Activated CD4-positive, alpha-beta T cell treated with anti-CD3 and anti-CD28 coated beads, Interleukin-2, amount 10 ng/mL, durations not matched to agents 24 days and 14 days (primary cell): ENCODE measurements at regions not wholly inside any gene's neighbourhood (a gene's known extent, or its start where the extent isn't known, plus 50 kb on each side); places are given as distances from the start of the nearest gene placed in this dataset.

Experiments
- DNase-seq: peaks from one replicate; pipeline ENCODE4 v3.0.0; 2022
- H3K27ac Mint-ChIP-seq: one replicate; pipeline ENCODE4 v1.8.0; 2022; ENCODE audit warnings: mild to moderate bottlenecking, mixed read lengths
- H3K27me3 Mint-ChIP-seq: one replicate; pipeline ENCODE4 v1.8.0; 2022; ENCODE audit warnings: mixed read lengths
- H3K36me3 Mint-ChIP-seq: one replicate; pipeline ENCODE4 v1.8.0; 2022; ENCODE audit warnings: low read depth, mild to moderate bottlenecking, mixed read lengths
- H3K4me1 Mint-ChIP-seq: one replicate; pipeline ENCODE4 v1.8.0; 2021; ENCODE audit warnings: mixed read lengths
- H3K4me3 Mint-ChIP-seq: one replicate; pipeline ENCODE4 v1.8.0; 2022; ENCODE audit warnings: mild to moderate bottlenecking, moderate library complexity, mixed read lengths
- H3K9me3 Mint-ChIP-seq: one replicate; pipeline ENCODE4 v1.8.0; 2021; ENCODE audit warnings: mixed read lengths
- intact Hi-C: fragments of 100-400 bp; cut with micrococcal nuclease; formaldehyde crosslinking; loops from one replicate; pipeline ENCODE4 v1.15.1; 2023

- Mint-ChIP-seq H3K4me3 (no peak overlapping the region), H3K27me3 (no peaks in the 10 kb centered on the region), H3K36me3 (no peaks in the 10 kb centered on the region), H3K4me1 (no peaks in the 10 kb centered on the region), H3K9me3 (no peaks in the 10 kb centered on the region), H3K27ac (no peak overlapping the region)
- intact Hi-C loops = no loop called here
- no peak for DNase-seq
These were observed 108.1 kb downstream of the GNAT3 start for GRCh38 chr7:80403686-80404241.

DNA sequence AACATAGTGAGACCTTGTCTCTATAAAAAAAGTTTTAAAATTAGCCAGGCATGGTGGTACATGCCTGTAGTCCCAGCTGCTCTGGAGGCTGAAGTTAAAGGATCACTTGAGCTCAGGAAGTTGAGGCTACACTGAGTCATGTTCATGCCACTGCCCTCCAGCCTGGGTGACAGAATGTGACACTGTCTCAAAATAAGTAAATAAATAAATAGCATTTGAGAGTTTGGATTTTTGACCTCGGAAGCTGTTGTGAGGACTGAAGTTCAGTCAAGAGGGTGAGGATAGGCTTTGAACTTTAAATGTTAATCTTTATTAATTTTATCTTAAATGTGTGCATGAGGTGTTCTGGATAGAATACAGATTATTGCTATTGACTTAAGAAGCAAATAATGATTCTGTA, 110.2 kb downstream of the GNAT3 start:
- no peak for DNase-seq
- H3K27ac Mint-ChIP-seq = no peak overlapping the region
- no peak overlapping the region for H3K4me3 Mint-ChIP-seq
- H3K9me3 Mint-ChIP-seq = no peaks in the 10 kb centered on the region
- intact Hi-C loops = no loop called here
- no peaks in the 10 kb centered on the region for H3K4me1 Mint-ChIP-seq
- peaks cover 1% of the 10 kb centered on the region for H3K27me3 Mint-ChIP-seq
- H3K36me3 Mint-ChIP-seq = no peaks in the 10 kb centered on the region

DNA sequence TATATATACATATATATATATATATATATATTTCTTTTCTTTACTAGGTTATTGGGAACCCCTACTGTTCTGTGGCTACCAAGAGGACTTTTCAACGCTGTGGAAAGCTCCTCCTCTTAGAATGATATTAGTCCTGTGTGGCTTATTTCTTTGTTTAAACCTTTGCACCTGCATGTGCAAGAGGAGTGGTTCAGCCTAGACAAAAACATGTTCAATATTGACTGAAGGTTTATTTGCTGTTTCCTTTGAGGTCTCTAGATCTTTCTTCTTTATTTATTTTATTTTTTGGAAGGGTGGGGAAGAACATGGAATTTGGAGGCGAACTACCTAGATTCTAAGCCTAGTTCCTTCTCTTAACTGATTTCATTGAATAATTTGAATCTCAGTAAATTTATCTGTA, 118.1 kb downstream of the GNAT3 start:
- H3K4me1 Mint-ChIP-seq = no peaks in the 10 kb centered on the region
- no peaks in the 10 kb centered on the region for H3K9me3 Mint-ChIP-seq
- H3K4me3 Mint-ChIP-seq = no peak overlapping the region
- no peaks in the 10 kb centered on the region for H3K36me3 Mint-ChIP-seq
- DNase-seq = no peak
- H3K27ac Mint-ChIP-seq = no peak overlapping the region
- intact Hi-C loops = loop anchor here (10.0 kb wide), 1 partner anchor 259 kb away; the partner anchor contains the start of gene GNAI1
- H3K27me3 Mint-ChIP-seq = peaks cover 1% of the 10 kb centered on the region

DNA sequence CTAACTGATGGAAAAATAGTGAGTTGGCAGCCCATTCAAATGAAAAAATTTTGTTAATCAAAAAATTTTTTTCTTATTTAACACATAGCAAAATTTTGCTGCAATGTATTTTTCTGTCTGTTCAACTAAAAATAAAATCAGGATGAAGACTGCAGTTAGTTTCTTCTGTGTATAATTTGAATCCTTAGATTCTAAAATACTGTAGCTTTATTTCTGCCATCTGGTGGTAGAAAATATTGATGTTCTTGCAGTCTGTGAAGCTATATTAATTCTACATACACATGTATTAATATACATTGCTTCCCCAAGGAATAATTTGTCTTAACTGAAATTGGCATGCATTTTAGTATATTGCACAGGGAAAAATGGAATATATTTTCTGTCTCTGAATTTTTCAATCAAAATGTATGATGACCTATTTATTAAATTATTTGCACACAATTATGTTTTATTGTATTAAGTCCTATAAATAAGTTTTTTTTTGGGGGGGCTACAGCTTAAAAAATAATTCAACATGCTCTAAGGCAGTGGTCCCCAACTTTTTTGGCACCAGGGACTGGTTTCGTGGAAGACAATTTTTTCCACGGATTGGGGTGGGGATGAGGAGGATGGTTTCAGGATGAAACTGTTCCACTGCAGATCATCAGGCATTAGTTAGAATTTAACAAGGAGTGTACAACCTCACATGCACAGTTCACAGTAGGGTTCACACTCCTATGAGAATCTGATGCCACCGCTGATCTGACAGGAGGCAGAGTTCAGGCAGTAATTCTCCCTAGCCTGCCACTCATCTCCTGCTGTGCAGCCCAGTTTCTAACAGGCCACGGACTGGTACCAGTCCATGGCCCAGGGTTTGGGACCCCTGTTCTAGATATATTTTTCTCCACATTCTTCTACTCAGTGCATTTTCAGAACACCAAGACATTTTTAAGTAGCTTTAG, 119.4 kb downstream of the GNAT3 start:
- no peaks in the 10 kb centered on the region for H3K4me1 Mint-ChIP-seq
- no peaks in the 10 kb centered on the region for H3K36me3 Mint-ChIP-seq
- H3K4me3 Mint-ChIP-seq = no peak overlapping the region
- H3K27ac Mint-ChIP-seq = no peak overlapping the region
- H3K9me3 Mint-ChIP-seq = no peaks in the 10 kb centered on the region
- intact Hi-C loops = loop anchor here (1.0 to 10.0 kb wide), 2 partner anchors 258 to 332 kb away; partner anchors contain the start of gene GNAI1
- no peak for DNase-seq
- no peaks in the 10 kb centered on the region for H3K27me3 Mint-ChIP-seq

GRCh38 chr7:80387634-80388193, 124.2 kb downstream of the GNAT3 start:
- DNase-seq = no peak
- intact Hi-C loops = no loop called here
- no peaks in the 10 kb centered on the region for H3K36me3 Mint-ChIP-seq
- H3K4me3 Mint-ChIP-seq = no peak overlapping the region
- no peak overlapping the region for H3K27ac Mint-ChIP-seq
- H3K4me1 Mint-ChIP-seq = no peaks in the 10 kb centered on the region
- H3K27me3 Mint-ChIP-seq = no peaks in the 10 kb centered on the region
- no peaks in the 10 kb centered on the region for H3K9me3 Mint-ChIP-seq

DNA sequence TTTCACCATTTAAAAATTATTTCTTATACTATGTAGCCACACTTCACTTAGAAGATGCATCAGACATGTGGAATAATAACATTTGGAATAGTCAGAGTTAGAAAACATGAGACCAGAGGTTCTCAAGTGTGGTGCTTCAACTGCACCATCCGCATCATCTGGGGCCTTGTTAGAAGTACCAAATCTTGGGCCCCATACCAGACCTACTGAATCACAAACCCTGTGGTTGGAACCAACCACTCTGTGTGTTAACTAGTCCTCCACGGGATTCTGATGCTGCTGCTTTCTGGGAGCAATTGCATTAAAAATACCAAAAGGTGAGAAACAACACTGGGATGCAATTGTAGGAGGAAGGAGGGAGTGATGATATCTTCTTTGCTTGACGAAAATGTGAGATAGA, 125.2 kb downstream of the GNAT3 start:
- no peak for DNase-seq
- Mint-ChIP-seq H3K27ac (no peak overlapping the region), H3K9me3 (no peaks in the 10 kb centered on the region), H3K4me3 (no peak overlapping the region), H3K27me3 (no peaks in the 10 kb centered on the region), H3K36me3 (no peaks in the 10 kb centered on the region), H3K4me1 (no peaks in the 10 kb centered on the region)
- intact Hi-C loops = no loop called here

DNA sequence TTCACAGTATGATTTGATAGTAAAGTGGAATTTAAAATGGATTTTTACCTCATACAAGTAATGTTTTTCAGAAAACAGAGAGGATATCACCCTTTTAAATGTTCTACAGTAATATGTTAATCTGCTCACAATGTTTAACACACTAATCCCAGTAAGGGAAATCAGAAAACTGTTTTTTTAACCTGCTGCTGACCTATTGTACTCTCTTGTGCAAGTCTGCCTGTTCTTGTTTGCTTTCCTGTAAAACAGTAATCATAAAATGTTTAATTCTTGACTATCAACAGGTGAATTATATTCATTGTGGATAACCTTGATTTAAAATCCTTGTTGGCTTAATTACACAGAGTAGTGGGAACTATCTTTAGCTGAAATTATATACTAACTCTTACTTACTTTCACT, 126.4 kb downstream of the GNAT3 start:
- Mint-ChIP-seq H3K4me3 (no peak overlapping the region), H3K36me3 (no peaks in the 10 kb centered on the region), H3K27me3 (no peaks in the 10 kb centered on the region), H3K27ac (no peak overlapping the region), H3K9me3 (no peaks in the 10 kb centered on the region), H3K4me1 (no peaks in the 10 kb centered on the region)
- intact Hi-C loops = no loop called here
- no peak for DNase-seq

DNA sequence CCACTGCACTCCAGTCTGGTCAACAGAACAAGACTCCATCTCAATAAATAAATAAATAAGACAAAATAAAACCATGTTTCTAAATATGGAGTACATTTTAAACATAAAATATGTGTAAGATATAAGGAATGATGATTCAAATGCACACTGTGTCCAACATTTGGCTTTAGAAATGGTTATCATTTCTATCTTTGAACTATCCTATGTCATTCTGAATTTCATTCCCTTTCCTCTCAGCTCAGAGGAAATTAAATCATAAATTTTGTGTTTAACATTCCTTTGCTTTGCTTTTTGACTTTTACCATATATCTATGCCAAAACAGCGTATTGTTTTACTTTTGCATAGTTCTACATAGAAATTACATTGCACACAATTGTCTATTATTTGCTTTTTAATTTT, 130.9 kb downstream of the GNAT3 start:
- H3K27me3 Mint-ChIP-seq = no peaks in the 10 kb centered on the region
- no peak overlapping the region for H3K4me3 Mint-ChIP-seq
- intact Hi-C loops = no loop called here
- H3K4me1 Mint-ChIP-seq = no peaks in the 10 kb centered on the region
- no peak for DNase-seq
- H3K36me3 Mint-ChIP-seq = no peaks in the 10 kb centered on the region
- H3K27ac Mint-ChIP-seq = no peak overlapping the region
- no peaks in the 10 kb centered on the region for H3K9me3 Mint-ChIP-seq

DNA sequence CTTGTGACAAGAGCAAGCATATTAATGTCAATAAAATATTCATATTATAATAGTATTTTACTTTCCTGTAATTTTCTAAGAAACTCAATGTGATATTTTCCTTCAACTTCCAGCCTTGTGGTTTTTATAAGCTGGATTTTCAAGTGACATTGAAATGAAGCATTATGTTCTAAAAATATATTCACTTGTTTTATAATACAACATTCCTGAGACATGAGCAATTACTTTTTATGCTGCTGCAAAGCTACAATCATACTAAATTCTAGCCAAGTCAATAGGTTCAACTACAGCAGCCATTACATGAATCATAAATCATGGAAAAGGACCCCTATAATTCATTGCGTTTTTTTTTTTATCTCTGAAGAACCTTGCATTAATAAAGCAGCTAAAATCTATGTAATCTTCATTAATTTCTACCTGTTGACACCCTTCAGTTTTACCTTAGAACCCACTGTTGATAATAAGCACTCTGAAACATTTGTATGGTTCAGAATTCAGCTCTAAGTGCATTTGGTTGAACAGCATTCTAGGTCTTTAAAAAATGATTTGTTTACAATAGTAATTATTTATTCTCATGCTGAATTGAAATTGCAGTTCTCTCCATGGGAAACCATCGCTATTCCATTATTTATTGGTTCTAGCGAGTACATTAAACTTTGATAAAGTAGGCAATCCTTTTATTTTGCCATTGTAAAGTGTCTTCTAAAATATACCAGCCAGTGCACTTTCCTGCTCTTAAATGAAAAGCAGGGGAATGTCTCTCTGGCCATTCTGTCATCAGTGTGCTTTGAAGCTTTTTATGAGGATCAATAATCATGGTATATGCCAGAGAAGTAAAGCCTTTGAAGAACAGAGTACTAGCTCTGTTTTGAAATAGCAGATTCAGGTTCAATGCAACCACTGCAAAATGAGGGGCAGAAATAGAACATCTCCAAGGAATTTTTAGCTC, 132.6 kb downstream of the GNAT3 start:
- no peaks in the 10 kb centered on the region for H3K36me3 Mint-ChIP-seq
- no peak overlapping the region for H3K27ac Mint-ChIP-seq
- no peak overlapping the region for H3K4me3 Mint-ChIP-seq
- no peaks in the 10 kb centered on the region for H3K27me3 Mint-ChIP-seq
- H3K9me3 Mint-ChIP-seq = no peaks in the 10 kb centered on the region
- H3K4me1 Mint-ChIP-seq = no peaks in the 10 kb centered on the region
- intact Hi-C loops = no loop called here
- DNase-seq = no peak

- Mint-ChIP-seq H3K4me1 (no peaks in the 10 kb centered on the region), H3K27me3 (no peaks in the 10 kb centered on the region), H3K36me3 (no peaks in the 10 kb centered on the region), H3K27ac (no peak overlapping the region), H3K9me3 (no peaks in the 10 kb centered on the region), H3K4me3 (no peak overlapping the region)
- no peak for DNase-seq
- intact Hi-C loops = no loop called here
These were observed 137.5 kb downstream of the GNAT3 start for GRCh38 chr7:80374321-80374720.

- Mint-ChIP-seq H3K9me3 (no peaks in the 10 kb centered on the region), H3K27ac (no peak overlapping the region), H3K27me3 (no peaks in the 10 kb centered on the region), H3K4me3 (no peak overlapping the region), H3K36me3 (no peaks in the 10 kb centered on the region), H3K4me1 (no peaks in the 10 kb centered on the region)
- no peak for DNase-seq
- intact Hi-C loops = no loop called here
These were observed 138.3 kb downstream of the GNAT3 start for GRCh38 chr7:80373429-80374032.

- H3K36me3 Mint-ChIP-seq = no peaks in the 10 kb centered on the region
- H3K4me3 Mint-ChIP-seq = no peak overlapping the region
- H3K27me3 Mint-ChIP-seq = no peaks in the 10 kb centered on the region
- H3K9me3 Mint-ChIP-seq = no peaks in the 10 kb centered on the region
- no peaks in the 10 kb centered on the region for H3K4me1 Mint-ChIP-seq
- DNase-seq = no peak
- H3K27ac Mint-ChIP-seq = no peak overlapping the region
- intact Hi-C loops = no loop called here
These were observed 139.4 kb downstream of the GNAT3 start for GRCh38 chr7:80372415-80372814.

- no peak for DNase-seq
- Mint-ChIP-seq H3K4me3 (no peak overlapping the region), H3K27ac (no peak overlapping the region), H3K9me3 (peaks cover 4% of the 10 kb centered on the region), H3K36me3 (no peaks in the 10 kb centered on the region), H3K4me1 (no peaks in the 10 kb centered on the region), H3K27me3 (no peaks in the 10 kb centered on the region)
- intact Hi-C loops = no loop called here
These were observed 141.3 kb downstream of the GNAT3 start for GRCh38 chr7:80370587-80370986.
